Ascending aorta (tissue), 2 donors: ENCODE measurements at regions not wholly inside any gene's neighbourhood (a gene's known extent, or its start where the extent isn't known, plus 50 kb on each side); places are given as distances from the start of the nearest gene placed in this dataset.

ENCODE experiments used
- DNase-seq, 2 donors: peaks; one replicate each; pipeline ENCODE4 v3.0.0-alpha.2; 2019; ENCODE audit warnings: low spot score in 2 of 2
- H3K27ac ChIP-seq, 2 donors: fragments of 200-600 bp; sonication (generic); one replicate each; pipeline ENCODE4 v1.5.1; 2016 to 2017; ENCODE audit warnings: mild to moderate bottlenecking in 1 of 2
- H3K27me3 ChIP-seq: fragments of 200-600 bp; sonication (generic); one replicate; pipeline ENCODE4 v1.5.1; 2017
- H3K36me3 ChIP-seq, 2 donors: fragments of 200-600 bp; sonication (generic); one replicate each; pipeline ENCODE4 v1.5.1; 2016
- H3K4me1 ChIP-seq, 2 donors: fragments of 200-600 bp; sonication (generic); one replicate each; pipeline ENCODE4 v1.5.1; 2016 to 2017; ENCODE audit warnings: mild to moderate bottlenecking in 1 of 2
- H3K4me3 ChIP-seq, 2 donors: fragments of 200-600 bp; sonication (generic); one replicate each; pipeline ENCODE4 v1.5.1; 2016 to 2017; ENCODE audit warnings: mild to moderate bottlenecking in 1 of 2
- H3K9me3 ChIP-seq, 2 donors: fragments of 200-600 bp; sonication (generic); one replicate each; pipeline ENCODE4 v1.5.1; 2016
- CTCF ChIP-seq, 3 experiments: fragments of 200-600 bp in 2 of 3; fragments of 450-650 bp in 1 of 3; sonication (generic) in 2 of 3; IDR thresholded peaks; one replicate each; pipeline ENCODE4 v1.5.1; 2016 to 2019; ENCODE audit warnings: antibody characterized with exemption in 3 of 3, mild to moderate bottlenecking in 1 of 3, moderate library complexity in 1 of 3
- intact Hi-C: fragments of 100-400 bp; cut with DNase I; formaldehyde crosslinking; loops from one replicate; pipeline ENCODE4 v1.15.1; 2023

- no peak for TF ChIP-seq CTCF (IDR thresholded peaks at IDR 0.05)
- intact Hi-C loops: no loop called here
- Histone ChIP-seq H3K4me3 (no peak overlapping the region), H3K9me3 (no peaks in the 10 kb centered on the region), H3K27me3 (no peaks in the 10 kb centered on the region), H3K36me3 (no peaks in the 10 kb centered on the region), H3K4me1 (peaks cover 0 to 5% of the 10 kb centered on the region in 2 donors), H3K27ac (no peak overlapping the region)
- DNase-seq: no peak
Measured at GRCh38 chr2:138219961-138220360, 255.7 kb downstream of the HNMT start.

GRCh38 chr2:138221358-138221757 is 257.1 kb downstream of the HNMT start:
- no peak for DNase-seq
- no peak overlapping the region for H3K4me3 ChIP-seq
- no peak for TF ChIP-seq CTCF (IDR thresholded peaks at IDR 0.05)
- H3K9me3 ChIP-seq: no peaks in the 10 kb centered on the region
- no peaks in the 10 kb centered on the region for H3K27me3 ChIP-seq
- H3K36me3 ChIP-seq: no peaks in the 10 kb centered on the region
- H3K4me1 ChIP-seq: peaks cover 0 to 5% of the 10 kb centered on the region in 2 donors
- no peak overlapping the region for H3K27ac ChIP-seq
- intact Hi-C loops: no loop called here

- no peak overlapping the region for H3K4me3 ChIP-seq
- no peak for TF ChIP-seq CTCF (IDR thresholded peaks at IDR 0.05)
- intact Hi-C loops: no loop called here
- no peak for DNase-seq
- H3K36me3 ChIP-seq: no peaks in the 10 kb centered on the region
- no peaks in the 10 kb centered on the region for H3K9me3 ChIP-seq
- no peaks in the 10 kb centered on the region for H3K4me1 ChIP-seq
- no peak overlapping the region for H3K27ac ChIP-seq
- no peaks in the 10 kb centered on the region for H3K27me3 ChIP-seq
Measured at GRCh38 chr2:138223319-138223718, 259.0 kb downstream of the HNMT start.

- H3K36me3 ChIP-seq: no peaks in the 10 kb centered on the region
- no peak overlapping the region for H3K27ac ChIP-seq
- intact Hi-C loops: no loop called here
- DNase-seq: no peak
- no peaks in the 10 kb centered on the region for H3K4me1 ChIP-seq
- no peaks in the 10 kb centered on the region for H3K27me3 ChIP-seq
- no peaks in the 10 kb centered on the region for H3K9me3 ChIP-seq
- no peak overlapping the region for H3K4me3 ChIP-seq
- TF ChIP-seq CTCF (IDR thresholded peaks at IDR 0.05): no peak
Measured at GRCh38 chr2:138227195-138227594, 262.9 kb downstream of the HNMT start.

GRCh38 chr2:138228101-138228500 is 263.8 kb downstream of the HNMT start:
- TF ChIP-seq CTCF (IDR thresholded peaks at IDR 0.05): no peak
- Histone ChIP-seq H3K4me1 (no peaks in the 10 kb centered on the region), H3K27me3 (no peaks in the 10 kb centered on the region), H3K36me3 (no peaks in the 10 kb centered on the region), H3K9me3 (no peaks in the 10 kb centered on the region), H3K27ac (no peak overlapping the region), H3K4me3 (no peak overlapping the region)
- intact Hi-C loops: no loop called here
- DNase-seq: no peak

GRCh38 chr2:138234265-138234664 is 267.3 kb upstream of the SPOPL start:
- H3K9me3 ChIP-seq: no peaks in the 10 kb centered on the region
- intact Hi-C loops: no loop called here
- H3K27me3 ChIP-seq: no peaks in the 10 kb centered on the region
- H3K4me3 ChIP-seq: no peak overlapping the region
- TF ChIP-seq CTCF (IDR thresholded peaks at IDR 0.05): no peak
- no peak overlapping the region for H3K27ac ChIP-seq
- H3K36me3 ChIP-seq: no peaks in the 10 kb centered on the region
- DNase-seq: no peak
- H3K4me1 ChIP-seq: peaks cover 0 to 7% of the 10 kb centered on the region in 2 donors
